ENCODE measurements at regions not wholly inside any gene's neighbourhood (a gene's known extent, or its start where the extent isn't known, plus 50 kb on each side); places are given as distances from the start of the nearest gene placed in this dataset.

GRCh38 chr2:186032930-186033329 lies 294.3 kb downstream of the FSIP2 start:
- no peaks in the 10 kb centered on the region for H3K9me3 ChIP-seq
- TF ChIP-seq POLR2A (IDR thresholded peaks at IDR 0.05) (no peak), CTCF (IDR thresholded peaks at IDR 0.05) (no peak)
- no peaks in the 10 kb centered on the region for H3K4me1 ChIP-seq
- intact Hi-C loops (cut with DNase I; ENCODE audit: low total_unique reads) = no loop called here
- no peak for DNase-seq
- H3K27ac ChIP-seq = no peak overlapping the region
- H3K4me3 ChIP-seq = no peak overlapping the region
- no peaks in the 10 kb centered on the region for H3K27me3 ChIP-seq
- H3K36me3 ChIP-seq = no peaks in the 10 kb centered on the region

- Histone ChIP-seq H3K9me3 (no peaks in the 10 kb centered on the region), H3K4me3 (no peak overlapping the region), H3K4me1 (no peaks in the 10 kb centered on the region), H3K27ac (no peak overlapping the region), H3K36me3 (no peaks in the 10 kb centered on the region), H3K27me3 (no peaks in the 10 kb centered on the region)
- DNase-seq = no peak
- TF ChIP-seq POLR2A (IDR thresholded peaks at IDR 0.05) (no peak), CTCF (IDR thresholded peaks at IDR 0.05) (no peak)
- intact Hi-C loops (cut with DNase I; ENCODE audit: low total_unique reads) = no loop called here
Observed at GRCh38 chr2:186033541-186033940, 294.9 kb downstream of the FSIP2 start.

GRCh38 chr2:186036862-186037449 lies 298.4 kb downstream of the FSIP2 start:
- no peak for DNase-seq
- H3K9me3 ChIP-seq = no peaks in the 10 kb centered on the region
- H3K27ac ChIP-seq = no peak overlapping the region
- intact Hi-C loops (cut with DNase I; ENCODE audit: low total_unique reads) = no loop called here
- H3K36me3 ChIP-seq = no peaks in the 10 kb centered on the region
- no peak overlapping the region for H3K4me3 ChIP-seq
- TF ChIP-seq POLR2A (IDR thresholded peaks at IDR 0.05) (no peak), CTCF (IDR thresholded peaks at IDR 0.05) (no peak)
- H3K27me3 ChIP-seq = no peaks in the 10 kb centered on the region
- no peaks in the 10 kb centered on the region for H3K4me1 ChIP-seq

- no peaks in the 10 kb centered on the region for H3K4me1 ChIP-seq
- H3K27me3 ChIP-seq = no peaks in the 10 kb centered on the region
- no peak for DNase-seq
- H3K9me3 ChIP-seq = no peaks in the 10 kb centered on the region
- intact Hi-C loops (cut with DNase I; ENCODE audit: low total_unique reads) = no loop called here
- no peak overlapping the region for H3K27ac ChIP-seq
- TF ChIP-seq POLR2A (IDR thresholded peaks at IDR 0.05) (no peak), CTCF (IDR thresholded peaks at IDR 0.05) (no peak)
- H3K4me3 ChIP-seq = no peak overlapping the region
- H3K36me3 ChIP-seq = no peaks in the 10 kb centered on the region
Observed at GRCh38 chr2:186042207-186043028, 303.8 kb downstream of the FSIP2 start.

GRCh38 chr2:186044761-186045160 lies 306.2 kb downstream of the FSIP2 start:
- H3K27ac ChIP-seq = no peak overlapping the region

More at GRCh38 chr2:186044761-186045160, 306.2 kb downstream of the FSIP2 start:
- Histone ChIP-seq H3K27me3 (no peaks in the 10 kb centered on the region), H3K4me3 (no peak overlapping the region), H3K4me1 (no peaks in the 10 kb centered on the region), H3K9me3 (no peaks in the 10 kb centered on the region), H3K36me3 (no peaks in the 10 kb centered on the region)
- intact Hi-C loops (cut with DNase I; ENCODE audit: low total_unique reads) = no loop called here
- no peak for TF ChIP-seq CTCF (IDR thresholded peaks at IDR 0.05)
- no peak for TF ChIP-seq POLR2A (IDR thresholded peaks at IDR 0.05)
- no peak for DNase-seq
